DOHH2 (cell line): ENCODE measurements at regions not wholly inside any gene's neighbourhood (a gene's known extent, or its start where the extent isn't known, plus 50 kb on each side); places are given as distances from the start of the nearest gene placed in this dataset.

Experiments
- EZH2phosphoT487 ChIP-seq: fragments of 200-600 bp; sonication (generic); IDR thresholded peaks from 2 replicates; pipeline ENCODE4 v1.6.1; 2017; ENCODE audit warnings: borderline replicate concordance, mild to moderate bottlenecking, antibody characterized with exemption, low read length, moderate library complexity, mixed read lengths
- TF ChIP-seq, protein P1 (sequence below): fragments of 200-600 bp; sonication (generic); IDR thresholded peaks from one replicate; pipeline ENCODE4 v1.5.1; 2014; ENCODE audit warnings: antibody characterized with exemption, mild to moderate bottlenecking, low read depth, low read length; ENCODE audit not compliant: poor library complexity, severe bottlenecking

DNA sequence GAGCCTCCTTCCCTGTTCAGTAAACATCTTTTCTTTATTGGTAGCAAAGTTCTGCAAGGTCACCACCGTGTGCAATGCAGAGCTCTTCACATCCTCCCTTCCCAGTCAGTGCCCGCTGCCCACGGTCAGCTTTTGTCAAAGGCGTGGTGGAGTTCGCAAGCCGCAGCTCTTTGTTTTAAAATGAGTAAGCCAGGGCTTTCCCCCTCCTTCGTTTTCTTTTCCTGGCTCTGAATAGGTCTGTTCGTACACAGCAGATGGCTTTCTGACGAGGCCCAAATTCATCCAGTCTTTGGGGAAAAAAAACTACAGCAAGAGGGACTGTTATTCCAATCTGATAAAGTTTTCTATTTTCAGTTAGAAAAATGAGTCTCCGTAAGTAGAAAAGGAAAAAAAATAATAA, 153.2 kb downstream of the LRIG2 start:
- TF ChIP-seq, protein P1, sequence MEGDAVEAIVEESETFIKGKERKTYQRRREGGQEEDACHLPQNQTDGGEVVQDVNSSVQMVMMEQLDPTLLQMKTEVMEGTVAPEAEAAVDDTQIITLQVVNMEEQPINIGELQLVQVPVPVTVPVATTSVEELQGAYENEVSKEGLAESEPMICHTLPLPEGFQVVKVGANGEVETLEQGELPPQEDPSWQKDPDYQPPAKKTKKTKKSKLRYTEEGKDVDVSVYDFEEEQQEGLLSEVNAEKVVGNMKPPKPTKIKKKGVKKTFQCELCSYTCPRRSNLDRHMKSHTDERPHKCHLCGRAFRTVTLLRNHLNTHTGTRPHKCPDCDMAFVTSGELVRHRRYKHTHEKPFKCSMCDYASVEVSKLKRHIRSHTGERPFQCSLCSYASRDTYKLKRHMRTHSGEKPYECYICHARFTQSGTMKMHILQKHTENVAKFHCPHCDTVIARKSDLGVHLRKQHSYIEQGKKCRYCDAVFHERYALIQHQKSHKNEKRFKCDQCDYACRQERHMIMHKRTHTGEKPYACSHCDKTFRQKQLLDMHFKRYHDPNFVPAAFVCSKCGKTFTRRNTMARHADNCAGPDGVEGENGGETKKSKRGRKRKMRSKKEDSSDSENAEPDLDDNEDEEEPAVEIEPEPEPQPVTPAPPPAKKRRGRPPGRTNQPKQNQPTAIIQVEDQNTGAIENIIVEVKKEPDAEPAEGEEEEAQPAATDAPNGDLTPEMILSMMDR, result no peak
- no peak for TF ChIP-seq EZH2phosphoT487
